GM21423 (cell line): ENCODE measurements at regions not wholly inside any gene's neighbourhood (a gene's known extent, or its start where the extent isn't known, plus 50 kb on each side); places are given as distances from the start of the nearest gene placed in this dataset.

Experiments
- ATAC-seq: cut with Tn5 transposase; IDR thresholded peaks from one replicate; pipeline ENCODE4 v1.9.1; 2021; ENCODE audit warnings: mild to moderate bottlenecking, moderate library complexity; ENCODE audit not compliant: unreplicated experiment

- no peak for ATAC-seq
These were observed 1129.9 kb downstream of the BRD1 start for GRCh38 chr22:48697694-48698276.

GRCh38 chr22:48697223-48697622, 1130.5 kb downstream of the BRD1 start:
- ATAC-seq: no peak

GRCh38 chr22:48696371-48696770, 1131.3 kb downstream of the BRD1 start:
- no peak for ATAC-seq

GRCh38 chr22:48695731-48696305, 1131.9 kb downstream of the BRD1 start:
- ATAC-seq: no peak

GRCh38 chr22:48695251-48695650, 1132.4 kb downstream of the BRD1 start:
- ATAC-seq: no peak

- ATAC-seq: no peak
These were observed 1133.3 kb downstream of the BRD1 start for GRCh38 chr22:48694296-48694883.

- no peak for ATAC-seq
These were observed 1134.1 kb downstream of the BRD1 start for GRCh38 chr22:48693377-48694135.

GRCh38 chr22:48692734-48693376, 1134.8 kb downstream of the BRD1 start:
- no peak for ATAC-seq

- no peak for ATAC-seq
These were observed 1136.2 kb downstream of the BRD1 start for GRCh38 chr22:48691431-48691851.

- no peak for ATAC-seq
These were observed 1136.9 kb downstream of the BRD1 start for GRCh38 chr22:48690583-48691317.

- no peak for ATAC-seq
These were observed 1138.5 kb downstream of the BRD1 start for GRCh38 chr22:48689206-48689605.

GRCh38 chr22:48688366-48688765, 1139.3 kb downstream of the BRD1 start:
- ATAC-seq: no peak

- ATAC-seq: no peak
These were observed 1140.1 kb downstream of the BRD1 start for GRCh38 chr22:48687606-48688005.

- ATAC-seq: no peak
These were observed 1140.9 kb downstream of the BRD1 start for GRCh38 chr22:48686694-48687302.

- ATAC-seq: no peak
These were observed 1141.9 kb downstream of the BRD1 start for GRCh38 chr22:48685767-48686166.

GRCh38 chr22:48683640-48684039, 1144.0 kb downstream of the BRD1 start:
- ATAC-seq: no peak

GRCh38 chr22:48682504-48682903, 1145.2 kb downstream of the BRD1 start:
- ATAC-seq: no peak

GRCh38 chr22:48680601-48681000, 1147.1 kb downstream of the BRD1 start:
- ATAC-seq: no peak

GRCh38 chr22:48679656-48680555, 1147.8 kb downstream of the BRD1 start:
- no peak for ATAC-seq
